ENCODE measurements at regions not wholly inside any gene's neighbourhood (a gene's known extent, or its start where the extent isn't known, plus 50 kb on each side); places are given as distances from the start of the nearest gene placed in this dataset.

DNA sequence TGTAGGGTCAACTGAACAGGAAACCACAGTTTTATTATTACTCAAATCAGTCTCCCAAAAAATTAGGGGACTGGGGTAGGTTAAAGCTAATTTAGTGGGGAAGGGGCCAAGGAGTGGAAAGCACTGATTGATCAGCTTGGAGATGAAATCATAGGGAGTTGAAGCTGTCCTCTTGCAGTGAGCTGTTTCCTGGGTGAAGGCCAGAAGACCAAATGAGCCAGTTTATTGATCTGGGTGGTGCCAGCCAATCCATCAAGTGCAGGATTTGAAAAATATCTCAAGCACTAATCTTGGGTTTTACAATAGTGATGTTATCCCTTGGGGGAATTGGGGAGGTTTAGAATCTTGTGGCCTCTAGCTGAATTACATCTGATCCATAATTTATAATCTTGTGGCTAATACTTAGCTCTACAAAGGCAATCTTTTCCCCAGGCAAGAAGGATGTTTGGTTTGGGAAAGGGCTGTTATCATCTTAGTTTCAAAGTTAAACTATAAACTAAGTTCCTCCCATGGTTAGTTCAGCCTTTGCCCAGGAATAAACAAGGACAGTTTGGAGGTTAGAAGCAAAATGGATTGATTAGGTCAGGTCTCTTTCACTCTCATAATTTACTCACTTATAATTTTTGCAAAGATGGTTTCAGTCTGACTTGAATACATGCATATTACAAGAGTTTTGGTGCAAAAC is 773.5 kb downstream of the XPNPEP1 start:
- no peak for TF ChIP-seq ZNF394 (tag by site-specific recombination; IDR thresholded peaks at IDR 0.05; ENCODE audit: borderline replicate concordance)
- TF ChIP-seq, protein P1, sequence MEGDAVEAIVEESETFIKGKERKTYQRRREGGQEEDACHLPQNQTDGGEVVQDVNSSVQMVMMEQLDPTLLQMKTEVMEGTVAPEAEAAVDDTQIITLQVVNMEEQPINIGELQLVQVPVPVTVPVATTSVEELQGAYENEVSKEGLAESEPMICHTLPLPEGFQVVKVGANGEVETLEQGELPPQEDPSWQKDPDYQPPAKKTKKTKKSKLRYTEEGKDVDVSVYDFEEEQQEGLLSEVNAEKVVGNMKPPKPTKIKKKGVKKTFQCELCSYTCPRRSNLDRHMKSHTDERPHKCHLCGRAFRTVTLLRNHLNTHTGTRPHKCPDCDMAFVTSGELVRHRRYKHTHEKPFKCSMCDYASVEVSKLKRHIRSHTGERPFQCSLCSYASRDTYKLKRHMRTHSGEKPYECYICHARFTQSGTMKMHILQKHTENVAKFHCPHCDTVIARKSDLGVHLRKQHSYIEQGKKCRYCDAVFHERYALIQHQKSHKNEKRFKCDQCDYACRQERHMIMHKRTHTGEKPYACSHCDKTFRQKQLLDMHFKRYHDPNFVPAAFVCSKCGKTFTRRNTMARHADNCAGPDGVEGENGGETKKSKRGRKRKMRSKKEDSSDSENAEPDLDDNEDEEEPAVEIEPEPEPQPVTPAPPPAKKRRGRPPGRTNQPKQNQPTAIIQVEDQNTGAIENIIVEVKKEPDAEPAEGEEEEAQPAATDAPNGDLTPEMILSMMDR (tag by site-specific recombination; IDR thresholded peaks at IDR 0.05): no peak
- TF ChIP-seq ZNF501 (tag by site-specific recombination; IDR thresholded peaks at IDR 0.05): no peak
- no peak for TF ChIP-seq YY1 (tag by site-specific recombination; IDR thresholded peaks at IDR 0.05)
- no peak for TF ChIP-seq ZNF510 (tag by site-specific recombination; IDR thresholded peaks at IDR 0.05; ENCODE audit: insufficient replicate concordance)
- no peak for TF ChIP-seq ZBTB8A (tag by site-specific recombination; IDR thresholded peaks at IDR 0.05)
- TF ChIP-seq HOXA7 (CRISPR knock-in tag; IDR thresholded peaks at IDR 0.05; ENCODE audit: borderline replicate concordance): no peak
- TF ChIP-seq ZBTB48 (tag by site-specific recombination; IDR thresholded peaks at IDR 0.05): no peak
- TF ChIP-seq, protein P2, sequence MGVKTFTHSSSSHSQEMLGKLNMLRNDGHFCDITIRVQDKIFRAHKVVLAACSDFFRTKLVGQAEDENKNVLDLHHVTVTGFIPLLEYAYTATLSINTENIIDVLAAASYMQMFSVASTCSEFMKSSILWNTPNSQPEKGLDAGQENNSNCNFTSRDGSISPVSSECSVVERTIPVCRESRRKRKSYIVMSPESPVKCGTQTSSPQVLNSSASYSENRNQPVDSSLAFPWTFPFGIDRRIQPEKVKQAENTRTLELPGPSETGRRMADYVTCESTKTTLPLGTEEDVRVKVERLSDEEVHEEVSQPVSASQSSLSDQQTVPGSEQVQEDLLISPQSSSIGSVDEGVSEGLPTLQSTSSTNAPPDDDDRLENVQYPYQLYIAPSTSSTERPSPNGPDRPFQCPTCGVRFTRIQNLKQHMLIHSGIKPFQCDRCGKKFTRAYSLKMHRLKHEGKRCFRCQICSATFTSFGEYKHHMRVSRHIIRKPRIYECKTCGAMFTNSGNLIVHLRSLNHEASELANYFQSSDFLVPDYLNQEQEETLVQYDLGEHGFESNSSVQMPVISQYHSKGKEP (tag by site-specific recombination; IDR thresholded peaks at IDR 0.05): no peak
- no peak for TF ChIP-seq ZNF404 (tag by site-specific recombination; IDR thresholded peaks at IDR 0.05)
